Adrenal gland (tissue), 5 donors: ENCODE measurements at regions not wholly inside any gene's neighbourhood (a gene's known extent, or its start where the extent isn't known, plus 50 kb on each side); places are given as distances from the start of the nearest gene placed in this dataset.

Source experiments
- POLR2A ChIP-seq, 2 donors: fragments of 450-650 bp; IDR thresholded peaks; one replicate each; pipeline ENCODE4 v1.6.1; 2017; ENCODE audit warnings: antibody characterized with exemption in 2 of 2, mild to moderate bottlenecking in 2 of 2, moderate library complexity in 1 of 2
- TF ChIP-seq, protein P1 (sequence below), 6 experiments: fragments of 450-650 bp in 4 of 6; fragments of 200-600 bp in 2 of 6; sonication (generic) in 1 of 6; IDR thresholded peaks; 1 replicate in 5 of 6; 2 replicates in 1 of 6; pipeline versions ENCODE4 v1.5.1 to v1.8.0; 2016 to 2021; ENCODE audit warnings: antibody characterized with exemption in 6 of 6, mild to moderate bottlenecking in 2 of 6, moderate library complexity in 1 of 6
- donor health status: DM: no; HTN: no; CAD: no.

DNA sequence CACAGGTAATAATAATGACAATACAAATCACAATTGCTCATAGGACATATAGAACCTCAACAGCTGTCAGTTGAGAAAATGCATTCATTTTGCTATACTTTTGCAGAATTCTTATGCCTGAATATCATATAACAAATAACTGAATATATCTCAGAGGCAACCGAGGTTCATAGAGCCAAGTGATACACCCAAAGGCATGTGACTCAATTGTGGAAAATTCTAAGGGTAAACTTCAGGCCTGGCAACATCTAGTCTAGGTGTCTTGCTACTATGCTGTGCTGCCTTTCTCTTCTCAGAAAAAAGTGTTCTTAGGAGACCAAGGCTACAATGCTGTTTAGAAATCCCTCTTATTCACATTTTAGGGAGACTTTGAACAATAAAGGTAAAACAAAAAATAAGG, 270.7 kb downstream of the BAMBI start:
- TF ChIP-seq, protein P1, sequence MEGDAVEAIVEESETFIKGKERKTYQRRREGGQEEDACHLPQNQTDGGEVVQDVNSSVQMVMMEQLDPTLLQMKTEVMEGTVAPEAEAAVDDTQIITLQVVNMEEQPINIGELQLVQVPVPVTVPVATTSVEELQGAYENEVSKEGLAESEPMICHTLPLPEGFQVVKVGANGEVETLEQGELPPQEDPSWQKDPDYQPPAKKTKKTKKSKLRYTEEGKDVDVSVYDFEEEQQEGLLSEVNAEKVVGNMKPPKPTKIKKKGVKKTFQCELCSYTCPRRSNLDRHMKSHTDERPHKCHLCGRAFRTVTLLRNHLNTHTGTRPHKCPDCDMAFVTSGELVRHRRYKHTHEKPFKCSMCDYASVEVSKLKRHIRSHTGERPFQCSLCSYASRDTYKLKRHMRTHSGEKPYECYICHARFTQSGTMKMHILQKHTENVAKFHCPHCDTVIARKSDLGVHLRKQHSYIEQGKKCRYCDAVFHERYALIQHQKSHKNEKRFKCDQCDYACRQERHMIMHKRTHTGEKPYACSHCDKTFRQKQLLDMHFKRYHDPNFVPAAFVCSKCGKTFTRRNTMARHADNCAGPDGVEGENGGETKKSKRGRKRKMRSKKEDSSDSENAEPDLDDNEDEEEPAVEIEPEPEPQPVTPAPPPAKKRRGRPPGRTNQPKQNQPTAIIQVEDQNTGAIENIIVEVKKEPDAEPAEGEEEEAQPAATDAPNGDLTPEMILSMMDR (IDR thresholded peaks at IDR 0.05), result no peak
- TF ChIP-seq POLR2A (IDR thresholded peaks at IDR 0.05), result no peak
